Left colon (tissue), 2 donors: ENCODE measurements at regions not wholly inside any gene's neighbourhood (a gene's known extent, or its start where the extent isn't known, plus 50 kb on each side); places are given as distances from the start of the nearest gene placed in this dataset.
"Not testable (repeated sequence)": the region's sequence is repeated elsewhere in the genome, so short reads cannot be mapped to it uniquely, and the experiment has no call there.

Source experiments
- ATAC-seq: fragments of 200-7000 bp; cut with Tn5 transposase; one replicate; pipeline ENCODE4 v1.9.1; 2020; ENCODE audit warnings: mild to moderate bottlenecking, moderate library complexity
- DNase-seq, 2 donors: peaks; one replicate each; pipeline ENCODE4 v3.0.0-alpha.2; 2020
- intact Hi-C, 2 donors: fragments of 100-400 bp; cut with DNase I in 1 of 2; cut with micrococcal nuclease in 1 of 2; formaldehyde crosslinking; loops; one replicate each; pipeline versions ENCODE4 v1.11.2 to v1.14.0; 2022; cut with DNase I, micrococcal nuclease
- donor health status: DM: no; HTN: no; CAD: no.
- donor health status: DM: yes; HTN: yes; CAD: no.

DNA sequence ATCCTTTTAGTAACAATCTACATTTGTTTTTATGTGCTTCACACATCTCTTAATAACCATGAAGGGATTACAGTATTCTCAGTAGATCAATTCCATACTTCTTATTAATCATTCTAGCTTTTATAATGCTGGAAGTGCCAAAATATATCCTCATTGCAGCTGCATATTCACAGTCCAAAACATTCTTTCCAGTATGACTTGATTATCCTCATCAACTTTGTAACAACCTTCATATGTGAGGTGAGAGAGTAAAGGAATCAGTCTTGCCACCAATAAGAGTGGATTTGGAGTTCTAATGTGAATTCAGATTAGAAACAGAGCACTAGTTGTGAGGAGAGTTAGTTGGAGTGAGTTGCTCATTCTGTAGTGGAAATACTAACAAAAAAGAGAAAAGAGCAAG lies 208.0 kb upstream of the SPRY2 start:
- ATAC-seq, result no peak
- no peak for DNase-seq
- intact Hi-C loops, result no loop called here

DNA sequence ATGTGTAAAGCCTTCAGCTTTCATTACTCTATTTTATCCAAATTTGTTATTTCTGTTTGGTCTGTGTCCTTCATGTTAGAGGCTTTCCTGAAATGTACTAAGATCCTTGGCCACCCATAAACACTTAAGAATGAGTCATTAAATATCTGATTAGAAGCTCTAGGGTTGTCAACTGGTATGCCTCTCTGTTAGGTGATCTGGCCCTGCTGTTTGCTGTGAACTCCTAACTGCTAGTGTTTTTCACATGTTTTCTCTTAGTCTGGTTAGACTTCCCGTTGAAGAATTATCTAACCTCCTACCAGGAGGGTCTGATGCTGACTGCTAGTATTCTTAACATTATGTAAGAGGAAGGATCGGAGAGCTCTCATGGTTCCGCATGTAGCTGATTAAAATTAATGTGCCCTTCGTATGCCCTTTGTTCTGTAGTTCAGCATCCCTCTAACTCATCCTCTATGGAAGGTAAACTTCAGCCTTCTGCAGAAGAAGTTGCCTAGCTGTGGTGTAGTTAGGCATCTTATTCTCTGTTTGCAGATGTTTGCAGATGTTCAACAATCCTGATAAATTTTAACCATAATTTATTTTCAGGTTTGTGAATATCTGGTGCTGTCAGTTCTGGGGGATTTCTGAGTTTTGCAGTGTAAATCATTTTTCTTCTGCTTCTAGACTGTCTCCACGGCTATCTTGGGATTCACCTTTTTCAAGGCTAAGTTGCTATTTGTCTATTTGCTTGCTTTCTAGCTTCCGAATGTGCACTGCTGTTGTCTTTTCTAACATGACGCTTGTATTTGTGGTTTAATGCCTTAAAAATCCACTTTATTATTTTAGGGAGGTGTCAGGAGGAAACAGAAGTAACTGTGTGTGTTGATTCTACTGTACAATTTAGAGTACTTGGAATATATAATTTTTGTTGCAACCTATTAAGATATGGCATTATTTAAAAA lies 207.2 kb upstream of the SPRY2 start:
- DNase-seq (no peak), ATAC-seq (no peak)
- intact Hi-C loops, result no loop called here

DNA sequence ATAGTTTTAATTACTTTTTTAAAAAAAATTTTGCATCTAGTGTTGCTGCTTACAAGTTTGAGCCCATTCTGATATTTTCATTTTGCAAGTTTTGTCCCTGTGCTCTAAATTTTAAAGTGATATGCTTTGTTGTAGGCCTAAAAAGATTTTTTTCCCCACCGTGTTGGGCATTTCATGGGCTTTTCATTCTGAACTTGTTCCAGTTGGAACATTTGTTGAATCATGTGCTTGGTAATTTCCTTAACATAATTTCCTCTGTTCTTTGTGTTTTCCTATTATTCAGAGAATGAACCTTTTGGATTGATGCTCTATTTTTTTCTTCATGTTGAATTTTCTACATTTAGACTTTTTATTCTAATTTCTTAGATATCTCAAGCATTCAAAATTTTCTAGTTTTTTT lies 206.4 kb upstream of the SPRY2 start:
- DNase-seq (no peak), ATAC-seq (no peak)
- intact Hi-C loops, result no loop called here

DNA sequence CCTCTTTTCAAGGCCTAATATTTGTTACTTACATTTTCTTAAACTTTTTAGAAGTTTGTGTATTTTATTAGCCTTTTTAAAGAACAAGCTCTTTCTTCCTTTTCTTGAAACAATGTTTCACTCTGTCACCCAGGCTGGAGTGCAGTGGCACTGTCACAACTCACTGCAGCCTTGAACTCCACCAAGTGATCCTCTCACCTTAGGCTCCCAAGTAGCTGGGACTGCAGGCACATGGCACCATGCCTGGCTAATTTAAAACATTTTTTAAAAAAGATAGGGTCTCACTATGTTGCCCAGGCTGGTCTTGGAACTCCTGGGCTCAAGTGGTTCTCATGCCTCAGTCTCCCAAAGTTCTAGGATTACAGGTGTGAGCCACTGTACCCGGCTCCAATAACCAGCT lies 192.2 kb upstream of the SPRY2 start:
- no peak for ATAC-seq
- no peak for DNase-seq
- intact Hi-C loops, result no loop called here

DNA sequence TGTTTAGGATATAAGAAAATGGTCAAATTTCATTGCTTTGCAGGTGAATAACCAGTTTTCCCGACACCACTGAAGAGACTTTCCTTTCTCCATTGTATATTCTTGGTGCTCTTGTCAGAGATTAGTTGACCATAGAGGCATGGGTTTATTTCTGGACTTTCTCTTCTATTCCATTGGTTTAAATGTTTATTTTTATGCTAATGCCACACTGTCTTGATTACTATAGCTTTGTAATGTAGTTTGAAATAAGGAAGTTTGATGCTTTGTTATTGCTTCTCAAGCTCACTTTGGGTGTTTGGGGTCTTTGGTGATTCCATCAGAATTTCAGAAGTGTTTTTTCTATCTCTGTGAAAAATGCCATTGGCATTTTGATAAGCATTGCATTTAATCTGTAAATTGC lies 190.0 kb upstream of the SPRY2 start:
- ATAC-seq, result no peak
- no peak for DNase-seq
- intact Hi-C loops, result no loop called here

DNA sequence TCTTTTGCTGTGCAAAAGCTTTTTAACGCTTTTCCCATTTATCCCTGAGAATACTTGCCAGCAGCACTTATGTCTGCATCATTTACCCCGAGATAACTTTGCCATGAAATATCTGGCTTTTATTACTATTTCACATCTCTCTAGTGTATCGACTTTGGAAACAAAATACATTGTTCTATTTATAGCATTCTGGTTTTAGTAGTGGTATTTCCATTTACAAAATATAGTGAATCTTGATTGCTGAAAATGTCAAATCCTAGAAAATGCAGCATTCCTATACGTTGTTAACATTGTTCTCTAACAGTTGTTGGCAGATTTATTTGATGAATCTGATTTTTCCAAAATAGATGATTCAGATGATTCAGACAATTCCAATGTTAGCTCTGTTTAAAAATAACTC lies 189.3 kb upstream of the SPRY2 start:
- DNase-seq (no peak), ATAC-seq (no peak)
- intact Hi-C loops, result no loop called here

DNA sequence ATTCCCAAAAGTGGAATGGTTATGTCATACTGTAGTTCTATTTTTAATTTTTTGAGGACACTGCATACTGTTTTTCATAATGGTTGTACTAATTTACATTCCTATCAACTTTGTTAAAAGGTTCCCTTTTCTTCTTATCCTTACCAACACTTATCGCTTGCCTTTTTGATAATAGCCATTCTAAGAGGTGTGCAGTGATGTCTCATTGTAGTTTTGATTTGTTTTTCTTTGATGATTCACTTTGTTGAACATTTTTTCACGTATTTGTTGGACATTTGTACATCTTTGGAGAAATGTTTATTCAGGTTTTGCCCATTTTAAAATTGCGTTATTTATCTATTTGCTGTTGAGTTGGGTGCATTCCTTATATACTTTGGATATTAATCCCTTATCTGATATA lies 188.8 kb upstream of the SPRY2 start:
- ATAC-seq, result no peak
- intact Hi-C loops, result no loop called here
- no peak for DNase-seq

DNA sequence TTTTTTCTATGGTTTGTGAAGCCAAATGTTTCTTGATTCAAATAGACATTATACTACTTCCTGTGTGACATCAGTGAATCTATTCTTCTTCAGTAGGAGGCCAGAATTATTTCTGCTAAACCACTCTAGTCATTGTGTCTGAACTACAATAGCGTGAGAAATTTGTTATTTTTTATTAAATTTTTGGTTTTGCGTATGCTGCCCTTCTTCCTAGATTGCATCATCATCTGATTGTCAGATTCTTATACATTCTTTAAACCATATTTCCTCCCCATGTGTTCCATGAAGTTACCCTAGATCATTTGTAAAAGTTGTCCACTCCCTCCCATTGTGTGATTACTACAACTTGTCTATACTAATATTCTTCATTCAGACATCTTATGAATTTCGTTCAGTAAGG lies 187.8 kb upstream of the SPRY2 start:
- DNase-seq (no peak), ATAC-seq (no peak)
- intact Hi-C loops, result no loop called here

DNA sequence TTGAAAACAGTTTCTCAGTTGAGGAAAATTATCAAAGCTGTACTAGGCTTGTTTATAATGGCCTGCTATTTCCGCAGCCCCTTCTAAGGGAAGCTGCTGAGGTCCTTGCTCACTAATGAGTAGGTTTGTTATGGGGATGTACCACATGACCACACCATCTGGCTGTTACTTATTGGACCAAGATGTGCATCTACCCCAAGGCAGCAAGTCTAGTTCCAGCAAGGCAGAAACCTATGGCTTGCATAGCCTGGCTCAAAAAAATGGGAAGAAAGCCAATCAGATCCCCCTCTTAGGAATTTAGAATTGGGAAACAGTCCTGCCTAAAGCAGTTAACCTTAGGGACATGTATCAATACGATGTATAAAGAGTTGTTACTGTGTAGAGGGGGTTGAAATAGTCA lies 186.5 kb upstream of the SPRY2 start:
- intact Hi-C loops, result no loop called here
- DNase-seq (no peak), ATAC-seq (no peak)

DNA sequence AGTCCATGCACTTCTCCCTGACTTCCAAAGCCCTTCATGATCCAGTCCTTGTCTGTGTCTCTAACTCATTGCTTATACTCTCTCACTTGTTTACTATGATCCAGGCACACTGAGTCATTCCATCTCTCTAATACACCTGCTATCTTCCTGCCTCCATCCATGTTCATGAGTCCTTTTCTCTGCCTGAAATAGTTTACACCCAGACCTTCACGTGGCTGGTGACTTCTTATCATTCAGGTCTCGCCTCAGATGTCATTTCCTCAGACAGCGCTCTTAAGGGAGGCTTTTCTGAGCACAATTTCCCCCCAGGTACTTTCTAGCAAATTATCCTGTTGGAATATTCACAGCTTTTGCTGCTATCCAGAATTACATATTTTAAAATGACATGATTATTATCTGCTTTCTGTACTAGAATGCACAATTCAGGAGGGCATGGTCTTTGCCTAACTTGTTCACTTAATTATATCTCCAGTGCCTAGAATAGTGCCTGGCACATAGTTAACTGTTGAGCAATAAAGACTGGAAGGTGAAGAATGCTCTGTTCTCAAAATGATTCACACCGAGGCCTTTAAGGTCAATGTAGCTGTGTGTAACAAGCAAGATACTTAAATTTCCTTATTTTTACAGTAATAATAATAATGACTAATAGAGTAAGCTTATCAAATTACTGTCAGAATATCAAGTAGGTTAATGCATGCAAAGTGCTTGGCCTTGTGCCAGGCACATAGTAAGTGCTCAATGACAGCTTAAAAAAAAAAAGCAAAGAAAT lies 183.7 kb upstream of the SPRY2 start:
- intact Hi-C loops, result no loop called here
- no peak for ATAC-seq
- no peak for DNase-seq

DNA sequence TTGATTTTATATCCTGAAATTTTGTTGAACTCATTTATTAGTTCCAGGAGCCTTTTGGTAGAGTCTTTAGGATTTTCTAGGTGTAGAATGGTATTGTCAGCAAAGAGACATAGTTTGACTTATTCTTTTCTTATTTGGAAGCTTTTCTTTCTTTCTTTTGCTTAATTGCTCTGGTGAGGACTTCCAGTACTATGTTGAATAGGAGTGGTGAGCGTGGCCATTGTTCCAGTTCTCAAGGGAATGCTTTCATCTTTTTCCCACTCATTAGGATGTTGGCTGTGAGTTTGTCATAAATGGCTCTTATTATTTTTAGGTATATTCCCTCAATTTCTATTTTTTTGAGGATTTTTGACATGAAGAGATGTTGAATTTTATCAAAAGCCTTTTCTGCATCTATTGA lies 182.2 kb upstream of the SPRY2 start:
- intact Hi-C loops, result no loop called here
- no peak for ATAC-seq
- DNase-seq, result no peak

DNA sequence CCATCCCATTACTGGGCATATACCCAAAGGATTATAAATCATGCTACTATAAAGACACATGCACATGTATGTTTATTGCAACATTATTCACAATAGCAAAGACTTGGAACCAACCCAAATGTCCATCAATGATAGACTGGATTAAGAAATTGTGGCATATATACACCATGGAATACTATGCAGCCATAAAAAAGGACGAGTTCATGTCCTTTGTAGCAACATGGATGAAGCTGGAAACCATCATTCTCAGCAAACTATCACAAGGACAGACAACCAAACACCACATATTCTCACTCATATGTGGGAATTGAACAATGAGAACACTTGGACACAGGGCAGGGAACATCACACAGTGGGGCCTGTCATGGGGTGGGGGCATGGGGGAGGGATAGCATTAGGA lies 181.5 kb upstream of the SPRY2 start:
- ATAC-seq, intact Hi-C loops, DNase-seq: not testable (repeated sequence)

DNA sequence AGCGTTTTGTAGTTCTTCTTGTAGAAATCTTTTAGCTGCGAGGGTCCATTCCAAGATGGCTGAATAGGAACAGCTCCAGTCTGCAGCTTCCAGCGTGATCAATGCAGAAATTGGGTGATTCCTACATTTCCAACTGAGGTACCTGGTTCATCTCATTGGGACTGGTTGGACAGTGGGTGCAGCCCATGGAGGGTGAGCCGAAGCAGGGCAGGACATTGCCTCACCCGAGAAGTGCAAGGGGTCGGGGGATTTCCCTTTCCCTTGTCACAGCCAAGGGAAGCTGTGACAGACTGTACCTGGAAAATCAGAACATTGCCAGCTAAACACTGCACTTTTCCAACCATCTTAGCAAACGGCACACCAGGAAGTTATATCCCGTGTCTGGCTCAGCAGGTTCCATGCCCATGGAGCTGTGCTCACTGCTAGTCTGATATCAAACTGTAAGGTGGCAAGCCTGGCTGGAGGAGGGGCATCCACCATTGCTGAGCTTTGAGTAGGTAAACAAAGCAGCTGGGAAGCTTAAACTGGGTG lies 176.0 kb upstream of the SPRY2 start:
- ATAC-seq (no peak), DNase-seq (no peak)
- intact Hi-C loops, result no loop called here

DNA sequence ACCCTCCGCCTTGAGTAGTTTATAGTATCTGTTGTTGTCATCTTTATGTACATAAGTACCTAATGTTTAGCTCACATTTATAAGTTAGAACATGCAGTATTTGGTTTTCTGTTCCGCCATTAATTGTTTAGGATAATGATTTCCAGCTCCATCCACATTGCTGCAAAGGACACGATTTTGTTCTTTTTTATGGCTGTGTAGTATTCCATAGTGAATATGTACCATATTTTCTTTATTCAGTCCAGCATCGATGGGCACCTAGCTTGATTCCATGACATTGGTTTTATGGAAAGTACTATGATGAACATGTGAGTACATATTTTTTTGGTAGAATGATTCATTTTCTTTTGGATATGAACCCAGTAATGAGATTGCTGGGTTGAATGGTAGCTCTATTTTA lies 174.4 kb upstream of the SPRY2 start:
- ATAC-seq (no peak), DNase-seq (no peak)
- intact Hi-C loops, result no loop called here

DNA sequence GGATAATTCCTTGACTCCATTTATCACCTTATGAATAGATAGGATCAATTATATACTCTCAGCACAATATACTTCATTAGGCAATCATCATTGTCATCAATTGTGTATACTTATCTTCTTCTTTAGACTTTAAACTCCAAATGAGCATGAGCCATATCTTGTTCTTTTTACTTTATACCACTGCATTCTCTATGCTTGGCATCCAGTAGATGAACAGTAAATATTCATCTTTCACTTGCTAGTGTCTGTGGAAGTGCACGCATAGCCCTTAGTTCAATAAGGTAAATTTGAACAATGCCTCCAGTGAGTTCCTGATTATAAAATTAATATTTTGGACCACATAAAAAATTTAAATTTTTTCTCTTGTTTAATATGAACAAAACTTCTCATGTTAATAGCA lies 172.3 kb upstream of the SPRY2 start:
- no peak for ATAC-seq
- intact Hi-C loops, result no loop called here
- no peak for DNase-seq

DNA sequence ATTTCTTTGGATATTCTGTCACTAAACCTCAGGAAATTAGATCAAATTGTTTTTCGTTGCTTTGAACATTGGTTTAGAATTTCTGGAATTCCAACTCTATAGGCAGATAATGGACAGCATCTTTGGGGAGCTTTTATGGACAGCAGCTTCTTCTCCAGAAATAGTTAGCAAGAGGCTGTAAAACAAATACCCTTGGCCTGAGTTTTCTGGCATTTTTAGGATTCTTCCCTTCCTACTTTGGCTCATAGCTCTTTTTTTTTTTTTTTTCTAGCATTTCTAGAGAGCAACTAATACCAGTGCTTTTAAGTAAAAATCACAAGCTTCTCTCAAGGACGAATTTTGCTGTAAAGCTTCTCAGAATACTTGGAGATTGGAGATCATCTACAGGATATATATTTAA lies 169.8 kb upstream of the SPRY2 start:
- intact Hi-C loops, result no loop called here
- ATAC-seq (no peak), DNase-seq (no peak)

DNA sequence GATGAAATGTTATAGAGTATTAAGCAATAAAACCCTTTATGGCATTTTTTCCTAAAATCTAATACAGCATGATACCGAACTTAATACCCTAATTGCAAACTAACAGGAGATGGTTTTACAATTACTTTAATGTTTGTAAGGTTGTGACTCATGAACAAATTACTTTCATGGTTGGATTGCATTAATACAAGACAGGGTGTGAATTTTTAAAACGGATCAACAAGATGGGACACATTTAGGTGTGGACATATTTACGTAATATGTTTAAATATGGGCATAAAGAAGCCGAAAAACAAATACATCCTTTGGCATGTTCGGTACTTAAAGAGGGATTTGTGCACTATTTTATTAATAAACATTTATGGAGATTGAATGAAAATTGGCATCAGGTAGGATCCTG lies 168.3 kb upstream of the SPRY2 start:
- no peak for DNase-seq
- intact Hi-C loops, result no loop called here
- no peak for ATAC-seq

DNA sequence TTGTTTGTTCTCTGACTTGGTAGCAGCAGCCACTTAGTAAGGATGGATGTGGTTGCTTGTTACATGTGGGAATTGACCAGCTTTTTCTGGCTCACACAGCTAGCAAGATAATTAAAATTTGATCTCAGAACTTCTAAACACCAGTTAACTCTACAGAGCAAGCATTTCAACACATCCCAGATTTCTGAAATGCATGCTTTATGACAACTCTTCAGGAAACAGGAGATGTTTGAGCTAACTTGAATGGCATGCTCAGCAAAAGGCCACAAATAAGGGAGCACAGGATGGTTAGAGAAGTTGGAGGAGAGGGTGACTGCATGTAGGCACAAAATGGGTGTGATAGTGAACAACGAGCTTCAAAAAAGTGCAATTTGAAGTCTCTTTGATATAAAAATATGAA lies 167.1 kb upstream of the SPRY2 start:
- no peak for DNase-seq
- intact Hi-C loops, result no loop called here
- ATAC-seq, result no peak

DNA sequence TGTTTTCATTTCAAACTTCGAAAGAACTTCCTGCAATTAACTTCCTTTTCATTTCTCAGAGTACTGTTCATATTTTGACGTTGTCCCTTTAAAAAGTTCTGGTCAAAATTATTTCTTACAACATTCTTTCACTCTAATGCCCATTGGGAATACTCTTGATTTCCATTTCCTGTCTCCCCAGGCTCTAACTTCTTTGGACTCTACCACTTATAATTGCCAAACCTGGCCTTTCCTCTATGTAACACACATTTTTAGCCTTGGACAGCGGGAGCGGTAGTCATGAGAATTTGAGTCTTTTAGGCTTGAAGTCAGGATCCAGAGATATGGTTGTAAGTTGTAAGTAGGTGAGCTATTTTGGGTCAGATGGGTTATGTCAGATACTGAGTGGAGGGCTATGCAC lies 163.5 kb upstream of the SPRY2 start:
- intact Hi-C loops, result no loop called here
- no peak for DNase-seq
- no peak for ATAC-seq

DNA sequence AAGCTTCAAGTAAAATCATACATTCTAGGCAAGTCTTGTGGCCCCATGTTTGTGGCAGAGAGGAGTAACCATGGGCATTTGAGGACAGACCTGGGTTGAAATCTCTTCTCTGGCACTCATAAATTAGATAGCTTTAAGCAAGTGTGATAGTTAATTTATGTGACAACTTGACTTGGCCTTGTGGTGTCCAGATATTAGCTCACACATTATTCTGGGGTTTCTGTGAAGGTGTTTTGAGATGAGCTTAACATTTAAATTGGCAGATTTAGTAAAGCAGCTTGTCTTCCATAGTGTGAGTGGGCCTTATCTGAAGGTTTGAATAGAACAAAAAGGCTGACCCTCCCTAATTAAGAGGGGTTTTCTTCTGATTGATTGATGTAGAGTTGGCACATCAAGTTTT lies 161.4 kb upstream of the SPRY2 start:
- intact Hi-C loops, result no loop called here
- DNase-seq (no peak), ATAC-seq (no peak)
